ENCODE measurements at regions not wholly inside any gene's neighbourhood (a gene's known extent, or its start where the extent isn't known, plus 50 kb on each side); places are given as distances from the start of the nearest gene placed in this dataset.
A peak's percentile ranks its signal among the peaks of the same experiment; 100 is the strongest.

GRCh38 chr5:96140084-96140483, 178.4 kb upstream of the ELL2 start:
- no peak for DNase-seq (ENCODE audit: low spot score)
- no peaks in the 10 kb centered on the region for H3K36me3 Mint-ChIP-seq (ENCODE audit: low read depth)
- H3K27ac Mint-ChIP-seq (ENCODE audit: unreplicated experiment), result no peak overlapping the region
- TF ChIP-seq, protein P1, sequence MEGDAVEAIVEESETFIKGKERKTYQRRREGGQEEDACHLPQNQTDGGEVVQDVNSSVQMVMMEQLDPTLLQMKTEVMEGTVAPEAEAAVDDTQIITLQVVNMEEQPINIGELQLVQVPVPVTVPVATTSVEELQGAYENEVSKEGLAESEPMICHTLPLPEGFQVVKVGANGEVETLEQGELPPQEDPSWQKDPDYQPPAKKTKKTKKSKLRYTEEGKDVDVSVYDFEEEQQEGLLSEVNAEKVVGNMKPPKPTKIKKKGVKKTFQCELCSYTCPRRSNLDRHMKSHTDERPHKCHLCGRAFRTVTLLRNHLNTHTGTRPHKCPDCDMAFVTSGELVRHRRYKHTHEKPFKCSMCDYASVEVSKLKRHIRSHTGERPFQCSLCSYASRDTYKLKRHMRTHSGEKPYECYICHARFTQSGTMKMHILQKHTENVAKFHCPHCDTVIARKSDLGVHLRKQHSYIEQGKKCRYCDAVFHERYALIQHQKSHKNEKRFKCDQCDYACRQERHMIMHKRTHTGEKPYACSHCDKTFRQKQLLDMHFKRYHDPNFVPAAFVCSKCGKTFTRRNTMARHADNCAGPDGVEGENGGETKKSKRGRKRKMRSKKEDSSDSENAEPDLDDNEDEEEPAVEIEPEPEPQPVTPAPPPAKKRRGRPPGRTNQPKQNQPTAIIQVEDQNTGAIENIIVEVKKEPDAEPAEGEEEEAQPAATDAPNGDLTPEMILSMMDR (IDR thresholded peaks at IDR 0.05), result no peak
- no peak overlapping the region for H3K4me3 Mint-ChIP-seq (ENCODE audit: unreplicated experiment)
- H3K9me3 Mint-ChIP-seq (ENCODE audit: low read depth), result peaks cover 8% of the 10 kb centered on the region
- peaks cover 3% of the 10 kb centered on the region for H3K4me1 Mint-ChIP-seq (ENCODE audit: low read depth)
- H3K27me3 Mint-ChIP-seq (ENCODE audit: low read depth), result no peaks in the 10 kb centered on the region

DNA sequence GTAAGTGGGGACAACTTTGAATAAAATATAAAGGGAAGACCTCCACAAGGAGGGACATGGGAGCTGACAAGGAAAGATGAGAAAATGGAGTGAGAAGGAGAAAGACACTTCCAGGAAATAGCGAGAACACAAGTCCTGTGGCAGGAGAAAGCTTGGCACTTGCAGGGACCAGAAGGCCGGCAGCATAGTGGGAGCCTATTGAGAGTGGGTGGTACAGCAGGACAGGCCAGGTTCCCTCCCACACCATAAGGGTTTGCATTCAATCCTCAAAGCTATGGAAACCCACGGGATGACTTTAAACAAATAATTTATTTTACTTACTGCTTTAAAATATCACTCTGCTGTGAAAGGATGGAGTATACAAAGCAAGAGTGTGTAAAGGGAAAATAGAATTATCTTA, 173.2 kb upstream of the ELL2 start:
- H3K36me3 Mint-ChIP-seq (ENCODE audit: low read depth), result no peaks in the 10 kb centered on the region
- H3K27me3 Mint-ChIP-seq (ENCODE audit: low read depth), result no peaks in the 10 kb centered on the region
- TF ChIP-seq, protein P1 (IDR thresholded peaks at IDR 0.05), result no peak
- H3K27ac Mint-ChIP-seq (ENCODE audit: unreplicated experiment), result peak overlapping the region; percentile 23
- peaks cover 44% of the 10 kb centered on the region for H3K4me1 Mint-ChIP-seq (ENCODE audit: low read depth)
- no peak overlapping the region for H3K4me3 Mint-ChIP-seq (ENCODE audit: unreplicated experiment)
- peaks cover 8% of the 10 kb centered on the region for H3K9me3 Mint-ChIP-seq (ENCODE audit: low read depth)
- no peak for DNase-seq (ENCODE audit: low spot score)

DNA sequence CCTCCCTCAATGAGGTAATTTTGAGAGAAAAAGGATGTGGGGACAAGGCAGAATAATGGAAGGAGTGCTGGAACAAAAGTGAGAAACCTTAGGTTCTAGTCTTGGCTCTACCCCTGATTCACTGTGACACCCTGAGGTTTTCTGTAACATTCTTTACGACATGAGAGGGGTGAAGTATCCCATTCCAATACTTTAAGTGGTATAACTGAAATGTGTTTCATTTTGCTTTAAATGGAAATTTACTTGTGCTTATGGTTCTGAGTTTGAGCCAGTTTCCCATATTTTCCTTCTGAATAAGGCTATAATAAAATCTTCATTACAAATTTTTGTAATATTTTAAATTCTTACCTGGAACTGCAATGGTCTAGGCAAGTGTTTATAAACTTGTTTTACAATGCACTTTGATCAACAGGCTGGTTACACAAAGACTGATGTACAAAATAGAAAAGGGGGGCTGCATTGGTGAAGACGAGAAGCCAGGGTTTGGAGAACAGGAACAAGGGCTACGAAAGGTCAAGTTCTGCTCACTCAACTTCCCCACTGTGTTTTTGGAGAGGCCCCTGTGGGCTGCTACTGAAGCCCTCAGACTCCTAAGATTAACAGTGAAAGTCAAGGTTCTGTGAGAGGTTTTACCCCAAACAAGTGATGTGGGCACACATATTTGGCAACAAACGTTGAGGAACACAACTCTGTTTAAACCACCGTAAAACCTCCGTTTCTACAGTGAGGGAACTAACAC, 171.9 kb upstream of the ELL2 start:
- DNase-seq (ENCODE audit: low spot score), result no peak
- H3K36me3 Mint-ChIP-seq (ENCODE audit: low read depth), result no peaks in the 10 kb centered on the region
- peaks cover 44% of the 10 kb centered on the region for H3K4me1 Mint-ChIP-seq (ENCODE audit: low read depth)
- H3K27me3 Mint-ChIP-seq (ENCODE audit: low read depth), result no peaks in the 10 kb centered on the region
- H3K4me3 Mint-ChIP-seq (ENCODE audit: unreplicated experiment), result no peak overlapping the region
- TF ChIP-seq, protein P1 (IDR thresholded peaks at IDR 0.05), result no peak
- H3K9me3 Mint-ChIP-seq (ENCODE audit: low read depth), result peaks cover 8% of the 10 kb centered on the region
- H3K27ac Mint-ChIP-seq (ENCODE audit: unreplicated experiment), result peak overlapping the region; percentile 49

GRCh38 chr5:96129276-96129675, 167.6 kb upstream of the ELL2 start:
- TF ChIP-seq, protein P1 (IDR thresholded peaks at IDR 0.05), result no peak
- H3K4me3 Mint-ChIP-seq (ENCODE audit: unreplicated experiment), result no peak overlapping the region
- H3K27ac Mint-ChIP-seq (ENCODE audit: unreplicated experiment), result no peak overlapping the region
- no peak for DNase-seq (ENCODE audit: low spot score)
- H3K36me3 Mint-ChIP-seq (ENCODE audit: low read depth), result no peaks in the 10 kb centered on the region
- H3K27me3 Mint-ChIP-seq (ENCODE audit: low read depth), result no peaks in the 10 kb centered on the region
- no peaks in the 10 kb centered on the region for H3K9me3 Mint-ChIP-seq (ENCODE audit: low read depth)
- peaks cover 49% of the 10 kb centered on the region for H3K4me1 Mint-ChIP-seq (ENCODE audit: low read depth)

GRCh38 chr5:96128204-96128864, 166.7 kb upstream of the ELL2 start:
- TF ChIP-seq, protein P1 (IDR thresholded peaks at IDR 0.05), result no peak
- H3K27ac Mint-ChIP-seq (ENCODE audit: unreplicated experiment), result no peak overlapping the region
- H3K36me3 Mint-ChIP-seq (ENCODE audit: low read depth), result no peaks in the 10 kb centered on the region

More at GRCh38 chr5:96128204-96128864, 166.7 kb upstream of the ELL2 start:
- Mint-ChIP-seq H3K4me3 (ENCODE audit: unreplicated experiment) (no peak overlapping the region), H3K9me3 (ENCODE audit: low read depth) (no peaks in the 10 kb centered on the region), H3K27me3 (ENCODE audit: low read depth) (no peaks in the 10 kb centered on the region), H3K4me1 (ENCODE audit: low read depth) (peaks cover 42% of the 10 kb centered on the region)
- DNase-seq (ENCODE audit: low spot score), result no peak
